ENCODE measurements at regions not wholly inside any gene's neighbourhood (a gene's known extent, or its start where the extent isn't known, plus 50 kb on each side); places are given as distances from the start of the nearest gene placed in this dataset.

DNA sequence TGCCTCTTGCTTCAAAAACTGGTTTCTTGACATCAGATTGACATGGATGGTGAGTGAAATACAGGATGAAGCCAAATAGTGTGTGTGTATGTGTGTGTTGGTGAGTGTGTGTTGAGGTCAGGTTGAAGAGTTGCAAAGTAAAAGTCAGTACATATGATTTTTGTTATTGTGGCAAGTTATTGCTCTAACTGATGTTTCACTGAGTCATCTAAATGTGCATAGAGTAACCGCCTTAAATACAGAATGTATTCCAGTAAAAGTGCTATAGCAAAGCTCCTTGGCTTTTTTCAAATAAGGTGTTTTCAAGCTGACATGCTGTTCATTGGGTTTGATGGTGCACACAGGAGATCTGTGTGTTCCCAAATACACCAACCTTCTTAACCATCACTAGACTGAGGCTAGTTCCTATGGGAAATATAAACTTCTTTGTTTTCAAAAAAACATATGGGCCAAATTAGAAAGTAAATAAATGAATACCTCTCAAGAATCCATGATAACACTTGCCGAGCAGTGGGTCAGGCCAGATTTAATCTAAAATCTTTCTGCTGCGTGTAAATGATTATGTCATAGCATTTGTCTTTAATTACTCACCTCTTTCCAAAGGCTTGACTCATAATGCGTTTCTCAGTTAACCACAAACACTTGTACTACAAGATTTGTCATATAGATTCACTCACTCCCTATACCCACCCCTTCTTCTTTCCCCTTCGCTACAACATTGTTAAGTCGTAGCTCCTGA, 151.1 kb downstream of the LYPLAL1 start (continued):
- TF ChIP-seq, protein P1, sequence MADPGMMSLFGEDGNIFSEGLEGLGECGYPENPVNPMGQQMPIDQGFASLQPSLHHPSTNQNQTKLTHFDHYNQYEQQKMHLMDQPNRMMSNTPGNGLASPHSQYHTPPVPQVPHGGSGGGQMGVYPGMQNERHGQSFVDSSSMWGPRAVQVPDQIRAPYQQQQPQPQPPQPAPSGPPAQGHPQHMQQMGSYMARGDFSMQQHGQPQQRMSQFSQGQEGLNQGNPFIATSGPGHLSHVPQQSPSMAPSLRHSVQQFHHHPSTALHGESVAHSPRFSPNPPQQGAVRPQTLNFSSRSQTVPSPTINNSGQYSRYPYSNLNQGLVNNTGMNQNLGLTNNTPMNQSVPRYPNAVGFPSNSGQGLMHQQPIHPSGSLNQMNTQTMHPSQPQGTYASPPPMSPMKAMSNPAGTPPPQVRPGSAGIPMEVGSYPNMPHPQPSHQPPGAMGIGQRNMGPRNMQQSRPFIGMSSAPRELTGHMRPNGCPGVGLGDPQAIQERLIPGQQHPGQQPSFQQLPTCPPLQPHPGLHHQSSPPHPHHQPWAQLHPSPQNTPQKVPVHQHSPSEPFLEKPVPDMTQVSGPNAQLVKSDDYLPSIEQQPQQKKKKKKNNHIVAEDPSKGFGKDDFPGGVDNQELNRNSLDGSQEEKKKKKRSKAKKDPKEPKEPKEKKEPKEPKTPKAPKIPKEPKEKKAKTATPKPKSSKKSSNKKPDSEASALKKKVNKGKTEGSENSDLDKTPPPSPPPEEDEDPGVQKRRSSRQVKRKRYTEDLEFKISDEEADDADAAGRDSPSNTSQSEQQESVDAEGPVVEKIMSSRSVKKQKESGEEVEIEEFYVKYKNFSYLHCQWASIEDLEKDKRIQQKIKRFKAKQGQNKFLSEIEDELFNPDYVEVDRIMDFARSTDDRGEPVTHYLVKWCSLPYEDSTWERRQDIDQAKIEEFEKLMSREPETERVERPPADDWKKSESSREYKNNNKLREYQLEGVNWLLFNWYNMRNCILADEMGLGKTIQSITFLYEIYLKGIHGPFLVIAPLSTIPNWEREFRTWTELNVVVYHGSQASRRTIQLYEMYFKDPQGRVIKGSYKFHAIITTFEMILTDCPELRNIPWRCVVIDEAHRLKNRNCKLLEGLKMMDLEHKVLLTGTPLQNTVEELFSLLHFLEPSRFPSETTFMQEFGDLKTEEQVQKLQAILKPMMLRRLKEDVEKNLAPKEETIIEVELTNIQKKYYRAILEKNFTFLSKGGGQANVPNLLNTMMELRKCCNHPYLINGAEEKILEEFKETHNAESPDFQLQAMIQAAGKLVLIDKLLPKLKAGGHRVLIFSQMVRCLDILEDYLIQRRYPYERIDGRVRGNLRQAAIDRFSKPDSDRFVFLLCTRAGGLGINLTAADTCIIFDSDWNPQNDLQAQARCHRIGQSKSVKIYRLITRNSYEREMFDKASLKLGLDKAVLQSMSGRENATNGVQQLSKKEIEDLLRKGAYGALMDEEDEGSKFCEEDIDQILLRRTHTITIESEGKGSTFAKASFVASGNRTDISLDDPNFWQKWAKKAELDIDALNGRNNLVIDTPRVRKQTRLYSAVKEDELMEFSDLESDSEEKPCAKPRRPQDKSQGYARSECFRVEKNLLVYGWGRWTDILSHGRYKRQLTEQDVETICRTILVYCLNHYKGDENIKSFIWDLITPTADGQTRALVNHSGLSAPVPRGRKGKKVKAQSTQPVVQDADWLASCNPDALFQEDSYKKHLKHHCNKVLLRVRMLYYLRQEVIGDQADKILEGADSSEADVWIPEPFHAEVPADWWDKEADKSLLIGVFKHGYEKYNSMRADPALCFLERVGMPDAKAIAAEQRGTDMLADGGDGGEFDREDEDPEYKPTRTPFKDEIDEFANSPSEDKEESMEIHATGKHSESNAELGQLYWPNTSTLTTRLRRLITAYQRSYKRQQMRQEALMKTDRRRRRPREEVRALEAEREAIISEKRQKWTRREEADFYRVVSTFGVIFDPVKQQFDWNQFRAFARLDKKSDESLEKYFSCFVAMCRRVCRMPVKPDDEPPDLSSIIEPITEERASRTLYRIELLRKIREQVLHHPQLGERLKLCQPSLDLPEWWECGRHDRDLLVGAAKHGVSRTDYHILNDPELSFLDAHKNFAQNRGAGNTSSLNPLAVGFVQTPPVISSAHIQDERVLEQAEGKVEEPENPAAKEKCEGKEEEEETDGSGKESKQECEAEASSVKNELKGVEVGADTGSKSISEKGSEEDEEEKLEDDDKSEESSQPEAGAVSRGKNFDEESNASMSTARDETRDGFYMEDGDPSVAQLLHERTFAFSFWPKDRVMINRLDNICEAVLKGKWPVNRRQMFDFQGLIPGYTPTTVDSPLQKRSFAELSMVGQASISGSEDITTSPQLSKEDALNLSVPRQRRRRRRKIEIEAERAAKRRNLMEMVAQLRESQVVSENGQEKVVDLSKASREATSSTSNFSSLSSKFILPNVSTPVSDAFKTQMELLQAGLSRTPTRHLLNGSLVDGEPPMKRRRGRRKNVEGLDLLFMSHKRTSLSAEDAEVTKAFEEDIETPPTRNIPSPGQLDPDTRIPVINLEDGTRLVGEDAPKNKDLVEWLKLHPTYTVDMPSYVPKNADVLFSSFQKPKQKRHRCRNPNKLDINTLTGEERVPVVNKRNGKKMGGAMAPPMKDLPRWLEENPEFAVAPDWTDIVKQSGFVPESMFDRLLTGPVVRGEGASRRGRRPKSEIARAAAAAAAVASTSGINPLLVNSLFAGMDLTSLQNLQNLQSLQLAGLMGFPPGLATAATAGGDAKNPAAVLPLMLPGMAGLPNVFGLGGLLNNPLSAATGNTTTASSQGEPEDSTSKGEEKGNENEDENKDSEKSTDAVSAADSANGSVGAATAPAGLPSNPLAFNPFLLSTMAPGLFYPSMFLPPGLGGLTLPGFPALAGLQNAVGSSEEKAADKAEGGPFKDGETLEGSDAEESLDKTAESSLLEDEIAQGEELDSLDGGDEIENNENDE (IDR thresholded peaks at IDR 0.05; ENCODE audit: insufficient replicate concordance, low read length): no peak
- TF ChIP-seq SIN3A (conservative IDR thresholded peaks at IDR 0.05 in 1 of 2, IDR thresholded peaks at IDR 0.05 in 1 of 2; ENCODE audit: low read depth in 1 of 2, low read length in 2 of 2): no peak
- TF ChIP-seq ASH2L (IDR thresholded peaks at IDR 0.05; ENCODE audit: low read length): no peak
- TF ChIP-seq HDAC6 (IDR thresholded peaks at IDR 0.05; ENCODE audit: low read depth, low read length): no peak
